ENCODE measurements at regions not wholly inside any gene's neighbourhood (a gene's known extent, or its start where the extent isn't known, plus 50 kb on each side); places are given as distances from the start of the nearest gene placed in this dataset.

GRCh38 chr9:28234894-28235277, 661.6 kb upstream of the C9orf72 start:
- TF ChIP-seq POLR2AphosphoS5 (IDR thresholded peaks at IDR 0.05; ENCODE audit: low read depth, low read length) (no peak), CEBPB (IDR thresholded peaks at IDR 0.05; ENCODE audit: low read depth) (no peak), FOSL1 (IDR thresholded peaks at IDR 0.05; ENCODE audit: low read depth) (no peak), EGR1 (IDR thresholded peaks at IDR 0.05; ENCODE audit: low read depth) (no peak), SP1 (IDR thresholded peaks at IDR 0.05; ENCODE audit: low read depth) (no peak), SIN3A (IDR thresholded peaks at IDR 0.05; ENCODE audit: low read depth) (no peak), ELF1 (IDR thresholded peaks at IDR 0.05; ENCODE audit: borderline replicate concordance, low read depth) (no peak), POLR2A (IDR thresholded peaks at IDR 0.05; ENCODE audit: borderline replicate concordance, extremely low read depth, insufficient read depth, insufficient read length) (no peak), EZH2 (IDR thresholded peaks at IDR 0.05) (no peak), YY1 (IDR thresholded peaks at IDR 0.05; ENCODE audit: extremely low read depth, insufficient replicate concordance, low read depth, low read length) (no peak), ZFX (IDR thresholded peaks at IDR 0.05) (no peak), TCF7L2 (IDR thresholded peaks at IDR 0.05; ENCODE audit: borderline replicate concordance, extremely low read depth, insufficient read depth, insufficient read length) (no peak), RAD21 (IDR thresholded peaks at IDR 0.05; ENCODE audit: low read depth) (no peak), ATF3 (IDR thresholded peaks at IDR 0.05) (no peak), ZNF274 (IDR thresholded peaks at IDR 0.05; ENCODE audit: low read depth, low read length) (no peak), CBX3 (IDR thresholded peaks at IDR 0.05; ENCODE audit: low read depth) (no peak), ZBTB33 (IDR thresholded peaks at IDR 0.05; ENCODE audit: extremely low read depth, insufficient replicate concordance, low read length) (no peak), EZH2phosphoT487 (IDR thresholded peaks at IDR 0.05; ENCODE audit: borderline replicate concordance) (no peak)
- TF ChIP-seq, protein P1, sequence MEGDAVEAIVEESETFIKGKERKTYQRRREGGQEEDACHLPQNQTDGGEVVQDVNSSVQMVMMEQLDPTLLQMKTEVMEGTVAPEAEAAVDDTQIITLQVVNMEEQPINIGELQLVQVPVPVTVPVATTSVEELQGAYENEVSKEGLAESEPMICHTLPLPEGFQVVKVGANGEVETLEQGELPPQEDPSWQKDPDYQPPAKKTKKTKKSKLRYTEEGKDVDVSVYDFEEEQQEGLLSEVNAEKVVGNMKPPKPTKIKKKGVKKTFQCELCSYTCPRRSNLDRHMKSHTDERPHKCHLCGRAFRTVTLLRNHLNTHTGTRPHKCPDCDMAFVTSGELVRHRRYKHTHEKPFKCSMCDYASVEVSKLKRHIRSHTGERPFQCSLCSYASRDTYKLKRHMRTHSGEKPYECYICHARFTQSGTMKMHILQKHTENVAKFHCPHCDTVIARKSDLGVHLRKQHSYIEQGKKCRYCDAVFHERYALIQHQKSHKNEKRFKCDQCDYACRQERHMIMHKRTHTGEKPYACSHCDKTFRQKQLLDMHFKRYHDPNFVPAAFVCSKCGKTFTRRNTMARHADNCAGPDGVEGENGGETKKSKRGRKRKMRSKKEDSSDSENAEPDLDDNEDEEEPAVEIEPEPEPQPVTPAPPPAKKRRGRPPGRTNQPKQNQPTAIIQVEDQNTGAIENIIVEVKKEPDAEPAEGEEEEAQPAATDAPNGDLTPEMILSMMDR (IDR thresholded peaks at IDR 0.05 in 2 of 3, conservative IDR thresholded peaks at IDR 0.05 in 1 of 3; ENCODE audit: borderline replicate concordance in 1 of 3, insufficient read depth in 1 of 3, low read depth in 2 of 3, low read length in 2 of 3), result no peak
- TF ChIP-seq, protein P2, sequence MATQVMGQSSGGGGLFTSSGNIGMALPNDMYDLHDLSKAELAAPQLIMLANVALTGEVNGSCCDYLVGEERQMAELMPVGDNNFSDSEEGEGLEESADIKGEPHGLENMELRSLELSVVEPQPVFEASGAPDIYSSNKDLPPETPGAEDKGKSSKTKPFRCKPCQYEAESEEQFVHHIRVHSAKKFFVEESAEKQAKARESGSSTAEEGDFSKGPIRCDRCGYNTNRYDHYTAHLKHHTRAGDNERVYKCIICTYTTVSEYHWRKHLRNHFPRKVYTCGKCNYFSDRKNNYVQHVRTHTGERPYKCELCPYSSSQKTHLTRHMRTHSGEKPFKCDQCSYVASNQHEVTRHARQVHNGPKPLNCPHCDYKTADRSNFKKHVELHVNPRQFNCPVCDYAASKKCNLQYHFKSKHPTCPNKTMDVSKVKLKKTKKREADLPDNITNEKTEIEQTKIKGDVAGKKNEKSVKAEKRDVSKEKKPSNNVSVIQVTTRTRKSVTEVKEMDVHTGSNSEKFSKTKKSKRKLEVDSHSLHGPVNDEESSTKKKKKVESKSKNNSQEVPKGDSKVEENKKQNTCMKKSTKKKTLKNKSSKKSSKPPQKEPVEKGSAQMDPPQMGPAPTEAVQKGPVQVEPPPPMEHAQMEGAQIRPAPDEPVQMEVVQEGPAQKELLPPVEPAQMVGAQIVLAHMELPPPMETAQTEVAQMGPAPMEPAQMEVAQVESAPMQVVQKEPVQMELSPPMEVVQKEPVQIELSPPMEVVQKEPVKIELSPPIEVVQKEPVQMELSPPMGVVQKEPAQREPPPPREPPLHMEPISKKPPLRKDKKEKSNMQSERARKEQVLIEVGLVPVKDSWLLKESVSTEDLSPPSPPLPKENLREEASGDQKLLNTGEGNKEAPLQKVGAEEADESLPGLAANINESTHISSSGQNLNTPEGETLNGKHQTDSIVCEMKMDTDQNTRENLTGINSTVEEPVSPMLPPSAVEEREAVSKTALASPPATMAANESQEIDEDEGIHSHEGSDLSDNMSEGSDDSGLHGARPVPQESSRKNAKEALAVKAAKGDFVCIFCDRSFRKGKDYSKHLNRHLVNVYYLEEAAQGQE (IDR thresholded peaks at IDR 0.05; ENCODE audit: low read depth), result no peak
- POLR2A ChIA-PET, result no interaction called here
- intact Hi-C loops (cut with micrococcal nuclease), result no loop called here
- CTCF ChIA-PET, result no interaction called here
- Histone ChIP-seq H3K79me2 (ENCODE audit: insufficient read depth, low read length) (no peaks in the 10 kb centered on the region), H3K27ac (ENCODE audit: low read depth, low read length) (no peak overlapping the region), H3K9me2 (ENCODE audit: insufficient read depth) (no peaks in the 10 kb centered on the region), H3K27me3 (ENCODE audit: insufficient read depth, low read length) (no peaks in the 10 kb centered on the region), H2AFZ (ENCODE audit: low read depth, low read length, poor library complexity, severe bottlenecking) (no peak overlapping the region), H3K36me3 (ENCODE audit: control insufficient read depth in 1 of 2, insufficient read depth in 2 of 2, low read length in 2 of 2) (no peaks in the 10 kb centered on the region), H3K9me3 (ENCODE audit: control insufficient read depth in 1 of 2, insufficient read depth in 1 of 2, low read depth in 1 of 2, low read length in 2 of 2) (peaks cover 0 to 4% of the 10 kb centered on the region in 2 experiments; a peak in 1 of 4 replicates), H3K4me2 (ENCODE audit: low read length) (no peak overlapping the region), H3K4me3 (replicated peaks in 1 of 2; ENCODE audit: low read depth in 1 of 2, low read length in 2 of 2) (no peak overlapping the region), H3K4me1 (ENCODE audit: control insufficient read depth in 1 of 2, insufficient read depth in 2 of 2, low read length in 2 of 2) (no peaks in the 10 kb centered on the region), H4K20me1 (ENCODE audit: insufficient read depth) (no peaks in the 10 kb centered on the region), H3K9ac (ENCODE audit: low read length) (no peak overlapping the region)
- ATAC-seq, result no peak
- BruUV-seq (replicated peaks), result no TSS peak
- RAD21 ChIA-PET (ENCODE audit: low non-redundant PET in 1 of 2, low total read pairs in 2 of 2, uncharacterized antibody in 2 of 2, unreplicated experiment in 2 of 2), result no interaction called here
- no peak for DNase-seq (ENCODE audit: low read depth, low spot score)
